SH-SY5Y (cell line): ENCODE measurements at regions not wholly inside any gene's neighbourhood (a gene's known extent, or its start where the extent isn't known, plus 50 kb on each side); places are given as distances from the start of the nearest gene placed in this dataset.

Experiments
- GATA2 ChIP-seq: IDR thresholded peaks from 2 replicates; pipeline ENCODE4 v1.6.1; 2011; ENCODE audit warnings: mild to moderate bottlenecking, low read depth, low read length
- GATA3 ChIP-seq: IDR thresholded peaks from 2 replicates; pipeline ENCODE4 v1.6.1; 2011; ENCODE audit warnings: low read depth, mild to moderate bottlenecking, low read length, moderate library complexity

GRCh38 chr10:125442856-125443540, 240.0 kb downstream of the TEX36 start:
- TF ChIP-seq GATA2 (no peak), GATA3 (no peak)
